ENCODE measurements at regions not wholly inside any gene's neighbourhood (a gene's known extent, or its start where the extent isn't known, plus 50 kb on each side); places are given as distances from the start of the nearest gene placed in this dataset.

DNA sequence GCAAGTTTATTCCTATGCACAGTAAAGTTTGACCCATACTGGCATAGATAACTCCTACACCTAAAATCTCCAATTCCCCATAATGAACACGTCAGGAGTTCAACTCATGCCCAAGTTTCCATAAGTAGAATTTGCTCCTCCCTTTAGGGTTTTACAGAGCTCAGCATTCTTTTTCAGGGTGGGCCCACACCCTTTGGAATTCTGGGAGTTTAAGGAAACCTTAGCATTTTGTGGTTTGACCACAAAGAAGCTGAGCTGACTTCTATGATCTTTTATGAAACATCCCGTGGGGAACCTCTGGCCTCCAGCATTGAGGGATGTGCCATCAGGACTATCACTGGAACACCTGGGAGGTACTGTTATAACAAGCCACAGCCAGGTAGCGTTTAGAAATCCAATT is 220.6 kb upstream of the MAP3K1 start:
- TF ChIP-seq, protein P1, sequence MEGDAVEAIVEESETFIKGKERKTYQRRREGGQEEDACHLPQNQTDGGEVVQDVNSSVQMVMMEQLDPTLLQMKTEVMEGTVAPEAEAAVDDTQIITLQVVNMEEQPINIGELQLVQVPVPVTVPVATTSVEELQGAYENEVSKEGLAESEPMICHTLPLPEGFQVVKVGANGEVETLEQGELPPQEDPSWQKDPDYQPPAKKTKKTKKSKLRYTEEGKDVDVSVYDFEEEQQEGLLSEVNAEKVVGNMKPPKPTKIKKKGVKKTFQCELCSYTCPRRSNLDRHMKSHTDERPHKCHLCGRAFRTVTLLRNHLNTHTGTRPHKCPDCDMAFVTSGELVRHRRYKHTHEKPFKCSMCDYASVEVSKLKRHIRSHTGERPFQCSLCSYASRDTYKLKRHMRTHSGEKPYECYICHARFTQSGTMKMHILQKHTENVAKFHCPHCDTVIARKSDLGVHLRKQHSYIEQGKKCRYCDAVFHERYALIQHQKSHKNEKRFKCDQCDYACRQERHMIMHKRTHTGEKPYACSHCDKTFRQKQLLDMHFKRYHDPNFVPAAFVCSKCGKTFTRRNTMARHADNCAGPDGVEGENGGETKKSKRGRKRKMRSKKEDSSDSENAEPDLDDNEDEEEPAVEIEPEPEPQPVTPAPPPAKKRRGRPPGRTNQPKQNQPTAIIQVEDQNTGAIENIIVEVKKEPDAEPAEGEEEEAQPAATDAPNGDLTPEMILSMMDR (conservative IDR thresholded peaks at IDR 0.05): no peak
- H4K91ac ChIP-seq (ENCODE audit: insufficient read length, low read depth, low read length): no peak overlapping the region
- Mint-ChIP-seq H3K4me1 (peaks cover 4% of the 10 kb centered on the region in 2 experiments), H3K4me3 (no peak overlapping the region), H3K9me3 (no peaks in the 10 kb centered on the region), H3K27ac (no peak overlapping the region), H3K36me3 (ENCODE audit: insufficient read depth in 1 of 3, low read depth in 3 of 3) (no peaks in the 10 kb centered on the region), H3K27me3 (ENCODE audit: low read depth) (no peaks in the 10 kb centered on the region)
- no peak overlapping the region for H2BK12ac ChIP-seq (ENCODE audit: insufficient read length, low read depth, low read length)
- no peak for DNase-seq
- no CpG with 5 or more reads among the region's 3 CpGs for WGBS (ENCODE audit: extremely low coverage, insufficient read length, low lambda C conversion rate)
- H2BK120ac ChIP-seq (ENCODE audit: low read depth, low read length, poor library complexity, severe bottlenecking): no peak overlapping the region
- H3K23ac ChIP-seq (ENCODE audit: insufficient read length, low read depth, low read length): no peak overlapping the region
- no peak overlapping the region for H3K18ac ChIP-seq (ENCODE audit: insufficient read length, low read depth, low read length)
- no peak overlapping the region for H3K9ac ChIP-seq (ENCODE audit: extremely low read depth, insufficient read length, low read length)
- no peak overlapping the region for H3T11ph ChIP-seq (ENCODE audit: low read length)
- no peaks in the 10 kb centered on the region for H3K79me2 ChIP-seq (ENCODE audit: insufficient read depth, low read length)
- no peaks in the 10 kb centered on the region for H4K20me1 ChIP-seq (ENCODE audit: control insufficient read depth, insufficient read depth, insufficient read length)
- H3K56ac ChIP-seq (ENCODE audit: insufficient read length, low read depth, low read length): no peak overlapping the region
- H2BK20ac ChIP-seq (ENCODE audit: low read depth, low read length, poor library complexity, severe bottlenecking): no peak overlapping the region
- H2AK5ac ChIP-seq (ENCODE audit: insufficient read length, low read length): no peak overlapping the region
- no peak overlapping the region for H2BK5ac ChIP-seq (ENCODE audit: insufficient read length, low read length)
- no peaks in the 10 kb centered on the region for H3K79me1 ChIP-seq (ENCODE audit: insufficient read depth, low read depth, low read length, poor library complexity, severe bottlenecking)
- H3K27ac ChIP-seq (ENCODE audit: insufficient read length, low read depth, low read length): no peak overlapping the region
- H3K23me2 ChIP-seq (ENCODE audit: insufficient read length, low read depth, low read length, poor library complexity, severe bottlenecking): no peaks in the 10 kb centered on the region
- no peak overlapping the region for H3K4me2 ChIP-seq (ENCODE audit: insufficient read depth, insufficient read length, low read length)
- H3K4ac ChIP-seq (ENCODE audit: low read depth, low read length): no peak overlapping the region
- no peaks in the 10 kb centered on the region for H3K9me3 ChIP-seq (ENCODE audit: control insufficient read depth, low read depth, low read length)
- no peak overlapping the region for H2BK15ac ChIP-seq (ENCODE audit: low read depth, low read length)
- no peaks in the 10 kb centered on the region for H3K27me3 ChIP-seq (ENCODE audit: insufficient read depth, low read length)
- no peaks in the 10 kb centered on the region for H3K4me1 ChIP-seq (ENCODE audit: insufficient read depth, low read length)
- H4K8ac ChIP-seq (replicated peaks; ENCODE audit: insufficient read length, low read depth, low read length): no peak overlapping the region
- H4K5ac ChIP-seq (ENCODE audit: insufficient read length, low read depth, low read length): no peak overlapping the region
- H3K14ac ChIP-seq (ENCODE audit: insufficient read depth, low read length): no peak overlapping the region
- H2AFZ ChIP-seq (ENCODE audit: low read length): no peak overlapping the region

Data from H9 (cell line).